Uterus (tissue), 3 donors: ENCODE measurements at regions not wholly inside any gene's neighbourhood (a gene's known extent, or its start where the extent isn't known, plus 50 kb on each side); places are given as distances from the start of the nearest gene placed in this dataset.
"Not testable (repeated sequence)": the region's sequence is repeated elsewhere in the genome, so short reads cannot be mapped to it uniquely, and the experiment has no call there.

Source experiments
- DNase-seq, 2 donors: peaks; one replicate each; pipeline ENCODE4 v3.0.0-alpha.2; 2019 to 2020
- H3K27ac ChIP-seq, 2 donors: fragments of 200-600 bp; sonication (generic); 1 replicate in 1 of 2; 2 replicates in 1 of 2; pipeline ENCODE4 v1.5.1; 2016 to 2018
- H3K27me3 ChIP-seq, 2 donors: fragments of 200-600 bp; sonication (generic); one replicate each; pipeline ENCODE4 v1.5.1; 2018 to 2019; ENCODE audit warnings: control low read depth in 1 of 2
- H3K36me3 ChIP-seq, 2 donors: fragments of 200-600 bp; sonication (generic); one replicate each; pipeline ENCODE4 v1.5.1; 2019; ENCODE audit warnings: control low read depth in 1 of 2
- H3K4me1 ChIP-seq, 2 donors: fragments of 200-600 bp; sonication (generic); one replicate each; pipeline ENCODE4 v1.5.1; 2018 to 2019; ENCODE audit warnings: control low read depth in 1 of 2
- H3K4me3 ChIP-seq, 2 donors: fragments of 200-600 bp; sonication (generic); 1 replicate in 1 of 2; 2 replicates in 1 of 2; pipeline ENCODE4 v1.5.1; 2018 to 2019; ENCODE audit warnings: mild to moderate bottlenecking in 1 of 2
- H3K9me3 ChIP-seq, 2 donors: fragments of 200-600 bp; sonication (generic); one replicate each; pipeline ENCODE4 v1.5.1; 2019; ENCODE audit warnings: control low read depth in 1 of 2
- CTCF ChIP-seq, 4 experiments: fragments of 200-600 bp in 2 of 4; fragments of 450-650 bp in 2 of 4; sonication (generic) in 2 of 4; IDR thresholded peaks; one replicate each; pipeline ENCODE4 v1.5.1; 2016 to 2019; ENCODE audit warnings: antibody characterized with exemption in 4 of 4, mild to moderate bottlenecking in 2 of 4, moderate library complexity in 1 of 4
- POLR2A ChIP-seq, 2 donors: fragments of 450-650 bp; IDR thresholded peaks; one replicate each; pipeline ENCODE4 v1.6.1; 2016; ENCODE audit warnings: antibody characterized with exemption in 2 of 2, mild to moderate bottlenecking in 1 of 2, moderate library complexity in 1 of 2
- intact Hi-C: fragments of 100-400 bp; cut with DNase I; formaldehyde crosslinking; loops from one replicate; pipeline ENCODE4 v1.15.1; 2023; ENCODE audit warnings: low total_unique reads
- donor health status: DM: yes; HTN: yes; CAD: no.

GRCh38 chr14:97995038-97995437 lies 1197.9 kb downstream of the VRK1 start:
- no peaks in the 10 kb centered on the region for H3K4me1 ChIP-seq
- no peak overlapping the region for H3K27ac ChIP-seq
- intact Hi-C loops = no loop called here
- no peaks in the 10 kb centered on the region for H3K36me3 ChIP-seq
- no peak overlapping the region for H3K4me3 ChIP-seq
- TF ChIP-seq CTCF (IDR thresholded peaks at IDR 0.05) = no peak
- TF ChIP-seq POLR2A (IDR thresholded peaks at IDR 0.05) = no peak
- no peaks in the 10 kb centered on the region for H3K27me3 ChIP-seq
- no peak for DNase-seq
- H3K9me3 ChIP-seq = no peaks in the 10 kb centered on the region

- no peaks in the 10 kb centered on the region for H3K4me1 ChIP-seq
- no peaks in the 10 kb centered on the region for H3K36me3 ChIP-seq
- no peak for TF ChIP-seq CTCF (IDR thresholded peaks at IDR 0.05)
- TF ChIP-seq POLR2A (IDR thresholded peaks at IDR 0.05) = no peak
- H3K27ac ChIP-seq = no peak overlapping the region
- intact Hi-C loops = no loop called here
- H3K4me3 ChIP-seq = no peak overlapping the region
- H3K9me3 ChIP-seq = no peaks in the 10 kb centered on the region
- no peak for DNase-seq
- no peaks in the 10 kb centered on the region for H3K27me3 ChIP-seq
Measured at GRCh38 chr14:97995531-97995930, 1198.3 kb downstream of the VRK1 start.

GRCh38 chr14:98006008-98006407 lies 1208.8 kb downstream of the VRK1 start:
- H3K4me1 ChIP-seq = no peaks in the 10 kb centered on the region
- DNase-seq = no peak
- H3K27ac ChIP-seq = no peak overlapping the region
- H3K27me3 ChIP-seq = no peaks in the 10 kb centered on the region
- intact Hi-C loops = no loop called here
- H3K36me3 ChIP-seq = no peaks in the 10 kb centered on the region
- TF ChIP-seq CTCF (IDR thresholded peaks at IDR 0.05) = no peak
- TF ChIP-seq POLR2A (IDR thresholded peaks at IDR 0.05) = no peak
- H3K4me3 ChIP-seq = no peak overlapping the region
- no peaks in the 10 kb centered on the region for H3K9me3 ChIP-seq

- no peak overlapping the region for H3K4me3 ChIP-seq
- H3K36me3 ChIP-seq = no peaks in the 10 kb centered on the region
- no peaks in the 10 kb centered on the region for H3K9me3 ChIP-seq
- H3K27ac ChIP-seq = no peak overlapping the region
- no peaks in the 10 kb centered on the region for H3K27me3 ChIP-seq
- H3K4me1 ChIP-seq = no peaks in the 10 kb centered on the region
- no peak for DNase-seq
- TF ChIP-seq CTCF (IDR thresholded peaks at IDR 0.05) (no peak), POLR2A (IDR thresholded peaks at IDR 0.05) (no peak)
- intact Hi-C loops = no loop called here
Measured at GRCh38 chr14:98008381-98009113, 1211.4 kb downstream of the VRK1 start.

- H3K36me3 ChIP-seq, H3K4me3 ChIP-seq, DNase-seq, H3K9me3 ChIP-seq, H3K4me1 ChIP-seq, intact Hi-C loops, H3K27ac ChIP-seq, H3K27me3 ChIP-seq: not testable (repeated sequence)
Measured at GRCh38 chr14:98009177-98009576, 1212.0 kb downstream of the VRK1 start.

GRCh38 chr14:98010784-98011183 lies 1213.6 kb downstream of the VRK1 start:
- intact Hi-C loops = no loop called here
- no peak overlapping the region for H3K27ac ChIP-seq
- TF ChIP-seq POLR2A (IDR thresholded peaks at IDR 0.05) (no peak), CTCF (IDR thresholded peaks at IDR 0.05) (no peak)
- H3K9me3 ChIP-seq = no peaks in the 10 kb centered on the region
- no peaks in the 10 kb centered on the region for H3K36me3 ChIP-seq
- H3K4me3 ChIP-seq = no peak overlapping the region
- H3K27me3 ChIP-seq = no peaks in the 10 kb centered on the region
- no peak for DNase-seq
- H3K4me1 ChIP-seq = no peaks in the 10 kb centered on the region
